HG03135 (cell line): ENCODE measurements at regions not wholly inside any gene's neighbourhood (a gene's known extent, or its start where the extent isn't known, plus 50 kb on each side); places are given as distances from the start of the nearest gene placed in this dataset.
"Not testable (repeated sequence)": the region's sequence is repeated elsewhere in the genome, so short reads cannot be mapped to it uniquely, and the experiment has no call there.

ENCODE experiments used
- ATAC-seq: cut with Tn5 transposase; IDR thresholded peaks from one replicate; pipeline ENCODE4 v1.9.1; 2021; ENCODE audit warnings: mild to moderate bottlenecking, moderate library complexity; ENCODE audit not compliant: unreplicated experiment

GRCh38 chr9:15047028-15047551 lies 136.9 kb upstream of the FREM1 start:
- no peak for ATAC-seq

DNA sequence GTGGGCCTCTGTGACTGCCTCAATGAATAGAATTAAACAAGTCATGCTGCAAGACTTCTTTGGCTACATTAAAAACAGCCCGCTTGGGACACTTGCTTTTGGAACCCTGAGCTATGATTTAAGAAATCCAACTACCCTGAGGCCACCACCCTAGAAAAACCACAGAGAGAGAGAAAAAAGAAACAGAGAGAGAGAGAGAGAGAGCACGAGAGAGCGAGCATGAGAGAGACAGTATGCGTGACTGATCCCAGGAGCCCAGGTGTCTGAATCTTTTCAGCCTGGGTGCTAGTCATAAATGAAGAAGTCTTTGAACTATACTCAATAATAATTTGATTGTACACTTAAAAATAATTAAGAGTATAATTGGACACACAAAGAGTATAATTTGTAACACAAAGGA lies 123.1 kb upstream of the FREM1 start:
- ATAC-seq, result no peak

- no peak for ATAC-seq
These were observed 122.6 kb upstream of the FREM1 start for GRCh38 chr9:15032860-15033259.

GRCh38 chr9:15021146-15021545 lies 110.9 kb upstream of the FREM1 start:
- ATAC-seq, result no peak

- ATAC-seq, result no peak
These were observed 107.9 kb upstream of the FREM1 start for GRCh38 chr9:15018096-15018637.

DNA sequence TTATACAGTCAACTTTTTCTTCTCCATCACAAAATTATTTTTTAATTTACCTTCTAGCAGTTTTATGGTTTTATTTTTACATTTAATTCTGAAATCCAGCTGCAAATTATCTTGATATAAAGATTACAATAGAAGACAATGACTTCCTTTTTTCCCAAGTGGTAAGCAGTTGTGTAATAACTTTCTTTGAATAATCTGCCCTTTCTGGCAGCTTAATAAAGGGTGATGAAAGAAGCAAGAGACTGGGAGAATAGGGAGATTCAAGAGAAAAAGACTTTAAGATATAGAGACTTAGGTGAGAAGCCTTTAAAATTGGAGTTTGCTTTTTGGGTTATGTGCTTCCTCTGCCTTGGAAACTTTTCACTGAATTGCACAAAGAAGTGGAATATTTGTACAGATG lies 100.4 kb upstream of the FREM1 start:
- no peak for ATAC-seq

- no peak for ATAC-seq
These were observed 97.5 kb upstream of the FREM1 start for GRCh38 chr9:15007698-15008097.

- ATAC-seq, result no peak
These were observed 84.5 kb upstream of the FREM1 start for GRCh38 chr9:14994738-14995137.

GRCh38 chr9:14993901-14994554 lies 83.8 kb upstream of the FREM1 start:
- no peak for ATAC-seq

GRCh38 chr9:14993061-14993800 lies 83.0 kb upstream of the FREM1 start:
- ATAC-seq, result no peak

DNA sequence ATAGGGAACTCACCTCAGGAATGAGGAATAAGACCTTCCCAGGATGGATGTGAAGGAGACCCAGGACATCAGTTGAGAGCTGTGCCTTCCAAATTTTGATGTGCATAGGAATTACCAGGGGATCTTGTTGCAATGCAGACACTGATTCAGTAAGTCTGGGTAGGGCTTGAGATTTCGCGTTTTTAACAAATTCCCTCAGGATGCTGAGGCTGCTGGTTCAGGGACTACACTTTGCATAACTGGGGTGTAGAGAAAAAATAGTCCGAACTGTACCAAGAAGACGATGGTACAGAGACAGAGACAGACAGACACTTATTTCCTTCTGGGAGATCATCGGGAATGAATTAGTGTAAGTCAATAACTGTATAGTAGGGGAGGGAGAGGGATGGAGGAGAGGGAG lies 82.3 kb upstream of the FREM1 start:
- ATAC-seq, result no peak

DNA sequence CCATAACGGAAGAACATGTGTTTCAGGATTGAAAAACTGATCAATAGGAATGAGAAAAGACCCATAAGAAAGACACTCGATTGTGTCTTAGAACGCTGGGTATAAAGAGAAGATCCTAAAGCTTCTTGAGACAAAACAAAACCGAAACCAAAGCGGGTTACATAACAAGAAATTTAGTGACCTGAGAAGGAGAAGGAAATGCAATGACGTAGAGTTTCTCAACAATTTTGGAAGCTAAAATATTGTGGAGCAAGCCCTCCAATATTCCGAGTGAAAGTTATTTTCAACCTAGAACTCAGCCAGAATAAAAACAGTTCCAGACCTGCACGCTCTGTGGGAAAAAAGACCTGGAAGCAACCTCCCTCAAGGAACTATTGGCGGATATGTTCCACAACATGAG lies 81.9 kb upstream of the FREM1 start:
- ATAC-seq, result no peak

DNA sequence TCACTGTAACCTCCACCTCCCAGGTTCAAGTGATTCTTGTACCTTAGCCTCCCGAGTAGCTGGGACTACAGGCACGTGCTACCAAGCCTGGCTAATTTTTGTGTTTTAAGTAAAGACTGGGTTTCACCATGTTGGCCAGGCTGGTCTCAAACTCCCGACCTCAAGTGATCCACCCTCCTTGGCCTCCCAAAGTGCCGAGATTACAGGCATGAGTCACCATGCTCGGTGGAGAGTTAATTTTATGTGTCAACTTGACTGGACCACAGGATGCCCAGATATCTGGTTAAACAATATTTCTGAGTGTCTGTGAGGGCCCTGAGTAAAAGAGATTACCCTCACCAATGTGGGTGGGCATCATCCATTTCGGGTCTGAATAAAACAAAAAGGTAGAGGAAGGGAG lies 80.4 kb upstream of the FREM1 start:
- ATAC-seq, result not testable (repeated sequence)

DNA sequence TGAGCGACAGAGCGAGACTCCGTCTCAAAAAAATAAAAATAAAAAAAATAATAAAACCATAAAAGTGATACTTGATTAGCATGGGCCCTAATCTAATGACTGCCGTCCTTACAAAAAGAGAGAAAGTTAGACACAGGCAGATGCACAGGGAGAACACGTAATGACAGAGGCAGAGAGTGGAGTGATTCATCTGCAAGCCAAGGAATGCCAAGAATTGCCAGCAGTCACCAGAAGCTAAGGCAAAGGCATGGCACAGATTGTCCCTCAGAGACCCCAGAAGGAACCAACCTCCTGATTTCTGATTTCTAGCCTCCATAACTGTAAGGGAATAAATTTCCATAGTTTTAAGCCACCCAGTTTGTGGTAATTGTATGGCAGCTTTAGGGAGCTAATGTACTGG lies 79.6 kb upstream of the FREM1 start:
- ATAC-seq, result no peak

DNA sequence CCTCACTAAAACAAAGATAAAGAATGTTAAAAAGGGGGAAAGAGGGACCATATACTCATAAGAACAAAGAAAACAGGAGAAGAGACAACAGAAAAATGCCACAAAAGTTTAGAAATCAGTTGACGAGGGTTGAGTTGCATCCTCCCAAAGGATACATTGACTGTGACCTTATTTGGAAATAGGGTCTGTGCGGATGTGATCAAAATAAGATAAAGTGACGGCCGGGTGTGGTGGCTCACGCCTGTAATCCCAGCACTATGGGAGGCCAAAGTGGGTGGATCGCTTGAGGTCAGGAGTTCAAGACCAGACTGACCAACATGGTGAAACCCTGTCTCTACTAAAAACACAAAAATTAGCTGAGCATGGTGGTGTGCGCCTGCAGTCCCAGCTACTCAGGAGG lies 79.1 kb upstream of the FREM1 start:
- ATAC-seq, result not testable (repeated sequence)

- no peak for ATAC-seq
These were observed 77.6 kb upstream of the FREM1 start for GRCh38 chr9:14987858-14988257.

DNA sequence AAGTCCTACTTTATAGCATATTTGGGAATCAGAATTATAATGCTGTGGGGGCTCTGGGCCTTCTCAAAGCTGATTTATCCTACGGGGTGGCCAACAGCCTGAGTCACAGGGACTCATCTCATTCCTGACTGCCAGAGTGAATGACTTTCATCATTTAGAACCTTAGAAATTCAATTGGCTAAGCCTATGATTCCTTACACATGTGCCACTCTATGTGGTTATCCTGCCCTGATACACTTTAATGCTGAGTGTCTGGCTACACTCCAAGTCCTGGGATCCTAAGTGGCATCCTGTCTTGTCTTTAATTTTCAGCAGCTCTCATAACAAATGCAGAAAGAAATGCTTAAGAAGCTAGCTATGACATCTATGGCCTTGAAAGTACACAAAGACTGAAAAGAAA lies 75.2 kb upstream of the FREM1 start:
- ATAC-seq, result no peak

- ATAC-seq, result no peak
These were observed 73.4 kb upstream of the FREM1 start for GRCh38 chr9:14983599-14983998.

DNA sequence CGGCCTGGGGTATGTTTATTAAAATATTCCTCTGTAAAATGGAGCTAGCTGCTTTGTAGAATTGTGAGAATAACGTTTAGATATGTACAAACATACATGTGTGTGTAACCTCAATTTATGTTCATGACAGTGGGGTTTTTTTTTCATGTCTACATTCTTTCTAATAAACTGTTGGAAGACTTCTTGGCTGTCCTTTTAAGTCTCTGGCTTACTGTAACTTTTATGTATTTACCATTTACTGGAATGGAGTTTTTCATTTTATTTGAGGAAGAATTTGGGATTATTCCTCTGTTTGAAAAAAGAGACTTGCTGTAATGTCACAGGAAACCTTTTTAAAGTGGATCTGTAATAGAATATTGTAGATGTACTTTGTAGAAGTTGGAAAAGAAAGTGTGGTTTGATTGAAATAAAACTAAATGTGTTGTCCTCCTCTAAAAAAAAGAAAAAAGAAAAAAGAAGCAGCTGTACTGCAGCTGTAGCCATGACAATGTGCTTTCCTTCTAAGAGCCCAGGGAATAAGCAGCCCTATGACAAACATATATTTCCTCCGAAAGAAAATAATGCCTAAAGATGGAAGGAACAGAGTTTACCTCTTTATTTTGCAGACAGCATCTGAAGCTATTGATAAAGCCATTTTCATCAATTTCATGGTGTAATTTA lies 71.2 kb upstream of the FREM1 start:
- no peak for ATAC-seq

DNA sequence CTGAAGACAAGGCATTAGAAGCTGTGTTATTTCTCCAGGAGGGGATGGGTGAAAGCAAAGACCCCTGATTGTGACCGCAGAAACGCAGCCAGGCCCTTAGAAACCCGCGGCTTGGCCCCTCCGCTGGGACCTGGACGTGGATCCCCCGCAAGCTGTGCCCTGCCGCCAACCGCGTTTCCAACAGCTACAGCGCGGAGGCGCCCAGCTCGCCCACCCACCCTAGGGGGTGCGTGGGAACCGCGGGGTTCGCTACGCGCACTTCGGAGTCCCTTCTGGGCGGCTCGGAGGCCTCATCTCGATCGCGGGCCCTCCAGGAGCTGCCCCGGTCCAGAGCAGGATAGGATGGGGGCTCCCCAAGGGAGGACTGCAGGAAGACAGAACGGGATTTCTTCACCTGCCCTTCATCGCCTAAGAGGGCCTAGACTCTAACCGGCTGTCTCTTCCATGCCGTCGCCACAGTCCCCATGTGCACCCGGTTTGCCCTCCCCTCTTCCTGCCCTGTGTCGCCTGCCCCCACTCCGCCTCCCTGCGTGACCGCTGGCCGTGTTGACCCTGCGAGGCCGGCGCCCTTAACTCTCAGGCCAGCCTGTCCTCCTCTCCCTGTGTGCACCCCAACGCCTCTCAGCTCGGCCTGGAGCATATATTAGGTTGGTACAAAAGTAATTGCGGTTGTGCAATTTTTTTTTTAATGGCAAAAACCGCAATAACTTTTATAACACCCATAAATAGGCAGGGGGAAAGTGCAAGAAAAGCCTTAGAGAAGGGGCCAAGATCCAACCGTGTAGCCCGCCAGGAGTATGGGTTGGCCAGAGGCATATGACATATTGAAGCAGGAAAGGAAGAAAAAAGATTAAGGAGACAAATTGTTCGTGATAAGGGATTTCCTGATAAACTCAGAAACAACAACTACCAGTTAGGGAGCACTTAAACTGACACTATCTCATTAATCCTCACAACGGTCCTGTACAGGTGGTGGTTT lies 68.1 kb upstream of the FREM1 start:
- ATAC-seq, result no peak
